ENCODE measurements at regions not wholly inside any gene's neighbourhood (a gene's known extent, or its start where the extent isn't known, plus 50 kb on each side); places are given as distances from the start of the nearest gene placed in this dataset.

DNA sequence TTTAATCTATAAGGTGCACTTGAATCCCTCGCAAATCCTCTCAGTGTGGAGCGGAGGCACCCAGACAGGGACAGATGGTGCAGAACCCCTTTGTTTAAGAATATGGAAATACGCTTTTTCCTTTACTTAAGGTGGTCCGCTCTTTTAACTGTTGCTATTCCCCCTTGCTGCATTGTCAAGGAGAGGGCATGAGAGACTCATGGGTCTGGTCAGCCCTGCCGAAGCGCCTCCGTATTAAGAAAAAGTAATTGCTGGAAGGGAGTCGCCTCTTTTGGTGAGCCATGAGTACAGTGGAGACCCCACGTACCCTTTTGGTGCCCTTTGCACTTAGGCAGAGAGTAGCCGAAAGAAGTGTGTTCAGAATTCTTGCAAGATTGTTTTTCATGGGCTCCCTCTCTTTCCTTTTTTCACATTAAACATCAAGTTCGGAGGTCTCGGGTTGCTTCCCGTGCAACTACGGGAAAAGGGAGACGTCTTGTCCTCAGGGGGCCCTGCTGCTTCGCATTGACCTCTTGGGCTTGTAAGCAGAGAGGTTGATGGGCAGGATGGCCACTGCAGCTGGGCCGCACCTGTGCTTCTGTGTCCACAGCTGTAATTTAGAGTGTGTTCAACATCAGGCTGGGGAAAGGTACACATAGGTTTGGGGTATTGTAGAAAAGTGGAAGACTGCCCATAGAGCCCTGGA lies 109.6 kb downstream of the SPRY1 start:
- Mint-ChIP-seq H3K4me1 (peaks cover 61% of the 10 kb centered on the region), H3K27me3 (ENCODE audit: low read depth) (no peaks in the 10 kb centered on the region), H3K27ac (peak overlapping the region; percentile 99), H3K9me3 (peaks cover 25% of the 10 kb centered on the region), H3K36me3 (peaks cover 28% of the 10 kb centered on the region), H3K4me3 (peak overlapping the region; percentile 70)
- DNase-seq (ENCODE audit: low spot score) (peak; percentile 47), ATAC-seq (peak; percentile 4; the same call in 1 of the 2 replicates)
- TF ChIP-seq HMGXB4 (CRISPR knock-in tag; IDR thresholded peaks at IDR 0.05) (no peak), EMX1 (CRISPR knock-in tag; IDR thresholded peaks at IDR 0.05) (no peak), TP53 (CRISPR knock-in tag; IDR thresholded peaks at IDR 0.05) (no peak), KAT7 (CRISPR knock-in tag; IDR thresholded peaks at IDR 0.05; ENCODE audit: borderline replicate concordance) (no peak), RORB (CRISPR knock-in tag; IDR thresholded peaks at IDR 0.05) (no peak), SMAD3 (CRISPR knock-in tag; IDR thresholded peaks at IDR 0.05; ENCODE audit: borderline replicate concordance) (no peak)
- TF ChIP-seq, protein P1, sequence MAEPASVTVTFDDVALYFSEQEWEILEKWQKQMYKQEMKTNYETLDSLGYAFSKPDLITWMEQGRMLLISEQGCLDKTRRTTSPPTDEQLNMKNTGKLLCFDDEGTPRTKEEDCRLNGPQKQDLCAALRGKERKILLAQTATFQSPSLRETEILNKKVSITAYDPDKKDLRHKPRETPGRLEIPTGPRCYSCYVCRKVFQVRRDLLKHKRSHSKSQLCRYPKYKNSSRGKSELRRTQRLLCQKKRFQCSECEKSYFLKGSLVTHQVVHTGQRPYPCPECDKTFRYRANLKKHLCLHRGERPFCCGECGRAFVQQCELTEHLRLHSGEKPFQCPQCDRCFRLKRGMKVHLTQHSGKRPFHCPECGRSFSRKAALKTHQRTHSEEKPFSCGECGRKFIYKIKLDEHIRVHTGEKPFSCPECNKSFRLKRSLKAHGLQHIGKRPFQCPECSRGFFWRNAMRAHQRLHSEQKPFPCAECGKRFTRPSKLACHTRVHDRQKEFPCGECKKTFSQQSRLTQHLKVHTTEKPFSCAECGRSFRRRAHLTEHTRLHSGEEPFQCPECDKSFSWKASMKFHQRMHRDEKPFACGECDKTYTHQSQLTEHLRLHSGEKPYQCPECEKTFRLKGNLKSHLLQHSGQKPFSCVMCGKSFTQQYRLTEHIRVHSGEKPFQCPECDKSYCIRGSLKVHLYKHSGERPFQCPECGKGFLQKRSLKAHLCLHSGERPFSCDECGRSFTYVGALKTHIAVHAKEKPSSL (CRISPR knock-in tag; conservative IDR thresholded peaks at IDR 0.05), result no peak
- ChIA-PET CTCF (interaction anchor here (1.8 kb wide), 1 partner anchor 58 kb away, joined by 3 read pairs; no protein-coding TSS in a partner anchor), POLR2A (interaction anchor here (1.0 to 1.9 kb wide), 2 partner anchors 15 to 110 kb away, joined by 4 to 9 read pairs; partner anchors contain the start of gene SPRY1)

DNA sequence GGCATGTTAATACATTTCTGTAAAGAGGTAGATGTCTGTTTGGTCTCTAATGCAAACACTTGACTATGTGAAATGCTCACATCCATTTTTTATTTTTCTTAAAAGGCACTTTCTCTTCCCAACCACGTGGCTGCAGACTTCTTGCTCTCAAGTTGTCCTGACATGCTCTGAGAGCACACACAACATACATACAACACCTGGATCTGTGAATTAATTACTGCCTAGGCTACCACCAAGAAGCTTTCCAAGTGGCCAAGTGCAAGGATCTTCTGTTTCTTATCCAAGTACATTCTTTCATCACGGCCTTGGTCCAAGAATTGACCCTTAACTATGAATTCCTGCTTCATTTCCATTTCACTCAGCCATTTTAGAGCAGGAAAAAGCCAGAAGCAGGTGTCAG lies 110.8 kb downstream of the SPRY1 start:
- POLR2A ChIA-PET, result no interaction called here
- H3K4me3 Mint-ChIP-seq, result no peak overlapping the region
- peak overlapping the region; percentile 99 for H3K27ac Mint-ChIP-seq
- TF ChIP-seq ATF1 (CRISPR knock-in tag; IDR thresholded peaks at IDR 0.05), result no peak
- TF ChIP-seq ESRRA (CRISPR knock-in tag; IDR thresholded peaks at IDR 0.05; ENCODE audit: borderline replicate concordance), result no peak
- no peak for TF ChIP-seq MYBL2 (CRISPR knock-in tag; IDR thresholded peaks at IDR 0.05)
- TF ChIP-seq, protein P2, sequence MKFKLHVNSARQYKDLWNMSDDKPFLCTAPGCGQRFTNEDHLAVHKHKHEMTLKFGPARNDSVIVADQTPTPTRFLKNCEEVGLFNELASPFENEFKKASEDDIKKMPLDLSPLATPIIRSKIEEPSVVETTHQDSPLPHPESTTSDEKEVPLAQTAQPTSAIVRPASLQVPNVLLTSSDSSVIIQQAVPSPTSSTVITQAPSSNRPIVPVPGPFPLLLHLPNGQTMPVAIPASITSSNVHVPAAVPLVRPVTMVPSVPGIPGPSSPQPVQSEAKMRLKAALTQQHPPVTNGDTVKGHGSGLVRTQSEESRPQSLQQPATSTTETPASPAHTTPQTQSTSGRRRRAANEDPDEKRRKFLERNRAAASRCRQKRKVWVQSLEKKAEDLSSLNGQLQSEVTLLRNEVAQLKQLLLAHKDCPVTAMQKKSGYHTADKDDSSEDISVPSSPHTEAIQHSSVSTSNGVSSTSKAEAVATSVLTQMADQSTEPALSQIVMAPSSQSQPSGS (CRISPR knock-in tag; IDR thresholded peaks at IDR 0.05; ENCODE audit: borderline replicate concordance, low read depth), result no peak
- no peak for TF ChIP-seq TEAD1 (CRISPR knock-in tag; IDR thresholded peaks at IDR 0.05)
- TF ChIP-seq, protein P3, sequence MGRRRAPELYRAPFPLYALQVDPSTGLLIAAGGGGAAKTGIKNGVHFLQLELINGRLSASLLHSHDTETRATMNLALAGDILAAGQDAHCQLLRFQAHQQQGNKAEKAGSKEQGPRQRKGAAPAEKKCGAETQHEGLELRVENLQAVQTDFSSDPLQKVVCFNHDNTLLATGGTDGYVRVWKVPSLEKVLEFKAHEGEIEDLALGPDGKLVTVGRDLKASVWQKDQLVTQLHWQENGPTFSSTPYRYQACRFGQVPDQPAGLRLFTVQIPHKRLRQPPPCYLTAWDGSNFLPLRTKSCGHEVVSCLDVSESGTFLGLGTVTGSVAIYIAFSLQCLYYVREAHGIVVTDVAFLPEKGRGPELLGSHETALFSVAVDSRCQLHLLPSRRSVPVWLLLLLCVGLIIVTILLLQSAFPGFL (CRISPR knock-in tag; IDR thresholded peaks at IDR 0.05; ENCODE audit: borderline replicate concordance), result no peak
- TF ChIP-seq CTCF (IDR thresholded peaks at IDR 0.05), result no peak
- no peak for TF ChIP-seq GABPB1 (CRISPR knock-in tag; IDR thresholded peaks at IDR 0.05)
- no peak for TF ChIP-seq ZNF317 (CRISPR knock-in tag; IDR thresholded peaks at IDR 0.05; ENCODE audit: borderline replicate concordance, low read depth)
- no peak for TF ChIP-seq NFYB (CRISPR knock-in tag; conservative IDR thresholded peaks at IDR 0.05; ENCODE audit: low read depth)
- no peak for TF ChIP-seq MXD4 (CRISPR knock-in tag; IDR thresholded peaks at IDR 0.05; ENCODE audit: borderline replicate concordance)
- no peak for TF ChIP-seq CREB1 (CRISPR knock-in tag; IDR thresholded peaks at IDR 0.05)
- DNase-seq (ENCODE audit: low spot score), result no peak
- no peak for ATAC-seq
- peaks cover 51% of the 10 kb centered on the region for H3K4me1 Mint-ChIP-seq
- CTCF ChIA-PET, result interaction anchor here (0.5 to 1.8 kb wide), 2 partner anchors 19 to 57 kb away, joined by 3 read pairs; no protein-coding TSS in a partner anchor
- peaks cover 16% of the 10 kb centered on the region for H3K36me3 Mint-ChIP-seq
- H3K9me3 Mint-ChIP-seq, result peaks cover 14% of the 10 kb centered on the region
- no peaks in the 10 kb centered on the region for H3K27me3 Mint-ChIP-seq (ENCODE audit: low read depth)

Data from WTC11 (cell line).